B cell (primary cell): ENCODE measurements at regions not wholly inside any gene's neighbourhood (a gene's known extent, or its start where the extent isn't known, plus 50 kb on each side); places are given as distances from the start of the nearest gene placed in this dataset.

ENCODE experiments used
- ATAC-seq: fragments of 200-7000 bp; cut with Tn5 transposase; one replicate; pipeline ENCODE4 v1.10.0; 2021; ENCODE audit warnings: low read depth, mild to moderate bottlenecking, moderate number of reproducible peaks, moderate library complexity
- CTCF ChIA-PET: fragments of 350-600 bp; sonication (Branson Sonifier 250); formaldehyde crosslinking; loops from one replicate; lab custom pipeline; 2021; ENCODE audit warnings: antibody characterized with exemption, inconsistent platforms; lab: Charles Lee
- POLR2A ChIA-PET: fragments of 350-600 bp; sonication (Branson Sonifier 250); formaldehyde crosslinking; loops from one replicate; lab custom pipeline; 2021; ENCODE audit warnings: antibody characterized with exemption; lab: Charles Lee
- DNase-seq: peaks from one replicate; pipeline ENCODE4 v3.0.0; 2013
- H2AFZ ChIP-seq: 2 replicates; pipeline ENCODE4 v1.6.1; 2012; ENCODE audit warnings: mild to moderate bottlenecking, low read depth, low read length; ENCODE audit not compliant: insufficient read depth, poor library complexity, severe bottlenecking
- H3K27ac ChIP-seq, 2 donors: 1 replicate in 1 of 2; 2 replicates in 1 of 2; pipeline ENCODE4 v1.5.1; 2012 to 2013; ENCODE audit warnings: low read length in 2 of 2, mild to moderate bottlenecking in 2 of 2, moderate library complexity in 1 of 2
- H3K27me3 ChIP-seq, 4 experiments: fragments of 200-600 bp in 1 of 4; sonication (generic) in 1 of 4; replicated peaks in 1 of 4; 1 replicate in 2 of 4; 2 replicates in 2 of 4; pipeline versions ENCODE4 v1.6.1 to v1.7.0; 2013 to 2016; ENCODE audit warnings: low read length in 3 of 4, mild to moderate bottlenecking in 2 of 4, mixed read lengths in 1 of 4, moderate library complexity in 1 of 4; ENCODE audit not compliant: insufficient read depth in 4 of 4, control insufficient read depth in 3 of 4; ENCODE audit errors: control extremely low read depth in 1 of 4
- H3K36me3 ChIP-seq, 2 experiments: replicated peaks in 1 of 2; 1 replicate in 1 of 2; 2 replicates in 1 of 2; pipeline versions ENCODE4 v1.6.1 to v1.7.1; 2013; ENCODE audit warnings: low read length in 1 of 2; ENCODE audit not compliant: insufficient read depth in 2 of 2, control insufficient read depth in 1 of 2; ENCODE audit errors: control extremely low read depth in 1 of 2, extremely low read depth in 1 of 2
- H3K4me1 ChIP-seq, 2 donors: fragments of 200-600 bp in 1 of 2; sonication (generic) in 1 of 2; 1 replicate in 1 of 2; 2 replicates in 1 of 2; pipeline versions ENCODE4 v1.5.1 to v1.6.1; 2013 to 2017; ENCODE audit warnings: low read length in 2 of 2; ENCODE audit not compliant: control insufficient read depth in 2 of 2, insufficient read depth in 2 of 2
- H3K4me2 ChIP-seq: replicated peaks from 2 replicates; pipeline ENCODE3; 2012; ENCODE audit warnings: mild to moderate bottlenecking, low read depth, low read length; ENCODE audit not compliant: poor library complexity, severe bottlenecking
- H3K4me3 ChIP-seq, 5 experiments: fragments of 200-600 bp in 1 of 5; sonication (generic) in 1 of 5; 1 replicate in 3 of 5; 2 replicates in 2 of 5; pipeline versions ENCODE4 v1.5.1 to v1.7.0; 2011 to 2016; ENCODE audit warnings: low read length in 4 of 5, mild to moderate bottlenecking in 4 of 5, low read depth in 2 of 5, control low read depth in 1 of 5, moderate library complexity in 1 of 5; ENCODE audit not compliant: insufficient read depth in 1 of 5; ENCODE audit errors: control extremely low read depth in 1 of 5, extremely low read depth in 1 of 5
- H3K79me2 ChIP-seq: fragments of 200-600 bp; sonication (generic); one replicate; pipeline ENCODE4 v1.6.0; 2016; ENCODE audit warnings: low read length; ENCODE audit not compliant: control insufficient read depth, insufficient read depth
- H3K9ac ChIP-seq: fragments of 200-600 bp; sonication (generic); 2 replicates; pipeline ENCODE4 v1.6.1; 2017; ENCODE audit warnings: mild to moderate bottlenecking, low read length, moderate library complexity
- H3K9me3 ChIP-seq, 3 donors: one replicate each; pipeline versions ENCODE4 v1.6.1 to v1.7.1; 2013; ENCODE audit warnings: low read length in 2 of 3; ENCODE audit not compliant: control insufficient read depth in 2 of 3, insufficient read depth in 1 of 3; ENCODE audit errors: control extremely low read depth in 1 of 3
- H4K20me1 ChIP-seq: 2 replicates; pipeline ENCODE4 v1.6.0; 2012; ENCODE audit warnings: mild to moderate bottlenecking, low read length; ENCODE audit not compliant: insufficient read depth, control insufficient read depth, poor library complexity, severe bottlenecking
- H3K27ac Mint-ChIP-seq: one replicate; pipeline ENCODE4 v1.8.0; 2021; ENCODE audit warnings: mixed read lengths
- H3K27me3 Mint-ChIP-seq: one replicate; pipeline ENCODE4 v1.8.0; 2021; ENCODE audit warnings: mixed read lengths
- H3K4me1 Mint-ChIP-seq: one replicate; pipeline ENCODE4 v1.8.0; 2021; ENCODE audit warnings: mixed read lengths
- H3K4me3 Mint-ChIP-seq: one replicate; pipeline ENCODE4 v1.8.0; 2021; ENCODE audit warnings: mixed read lengths
- H3K9me3 Mint-ChIP-seq: one replicate; pipeline ENCODE4 v1.8.0; 2022; ENCODE audit warnings: mixed read lengths; ENCODE audit not compliant: insufficient read depth
- CTCF ChIP-seq: fragments of 200-600 bp; IDR thresholded peaks from one replicate; pipeline ENCODE4 v1.8.0; 2022; ENCODE audit warnings: antibody characterized with exemption, mild to moderate bottlenecking
- EZH2 ChIP-seq: IDR thresholded peaks from 2 replicates; pipeline ENCODE4 v1.6.1; 2012; ENCODE audit warnings: borderline replicate concordance, low read depth, mild to moderate bottlenecking, moderate library complexity, low read length; ENCODE audit not compliant: insufficient read depth, poor library complexity, severe bottlenecking
- WGBS: methylation state at CpG from one replicate; pipeline ENCODE4 v1.1.5; 2013; ENCODE audit warnings: missing lambda C conversion rate; ENCODE audit not compliant: insufficient coverage; 5-methylcytosine and 5-hydroxymethylcytosine counted together
- intact Hi-C: fragments of 100-400 bp; cut with micrococcal nuclease; formaldehyde crosslinking; loops from one replicate; pipeline ENCODE4 v1.10.0; 2022

DNA sequence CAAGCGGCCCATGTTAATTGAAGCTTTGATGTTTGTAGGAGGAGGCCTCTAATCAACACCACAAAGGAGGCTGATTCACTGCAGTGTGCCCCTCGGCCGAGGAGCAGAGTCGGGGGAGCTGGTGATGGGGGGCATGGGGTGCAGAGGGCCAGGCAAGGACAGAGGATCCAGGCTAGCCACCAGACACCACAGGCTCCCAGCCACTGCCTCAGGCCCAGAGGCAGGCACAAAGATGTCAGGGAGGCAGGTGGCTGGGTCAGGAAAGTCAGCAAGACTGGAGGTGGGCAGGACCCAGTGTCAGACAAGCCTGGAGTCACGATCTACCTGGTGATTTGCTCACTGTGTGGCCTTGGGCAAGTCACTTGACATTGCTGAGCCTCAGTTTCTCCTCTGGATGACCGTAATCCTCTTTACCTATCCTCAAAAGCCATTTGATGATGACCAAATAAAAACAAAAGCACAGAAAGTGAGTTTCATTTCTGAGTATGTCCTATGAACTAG is 121.0 kb downstream of the BUD13 start:
- H3K27ac Mint-ChIP-seq = no peak overlapping the region
- no peak overlapping the region for H3K9ac ChIP-seq
- POLR2A ChIA-PET = no interaction called here
- H3K4me3 ChIP-seq = no peak overlapping the region
- peaks cover 0 to 13% (median 0%) of the 10 kb centered on the region in 4 experiments for H3K27me3 ChIP-seq
- DNase-seq = no peak
- no peak overlapping the region for H3K27ac ChIP-seq
- CTCF ChIA-PET = no interaction called here
- no peak overlapping the region for H3K4me2 ChIP-seq
- no peaks in the 10 kb centered on the region for H3K4me1 ChIP-seq
- H3K9me3 ChIP-seq = peaks cover 0 to 15% (median 3%) of the 10 kb centered on the region in 3 donors
- peaks cover 15% of the 10 kb centered on the region for H3K27me3 Mint-ChIP-seq
- 30% methylated on average over 4 of the region's 6 CpGs for WGBS
- no peak for ATAC-seq
- intact Hi-C loops = no loop called here
- TF ChIP-seq CTCF = no peak
- no peak for TF ChIP-seq EZH2
- H3K4me3 Mint-ChIP-seq = no peak overlapping the region
- H2AFZ ChIP-seq = no peak overlapping the region
- no peaks in the 10 kb centered on the region for H3K79me2 ChIP-seq
- H3K4me1 Mint-ChIP-seq = no peaks in the 10 kb centered on the region
- H3K36me3 ChIP-seq = no peaks in the 10 kb centered on the region
- peaks cover 6% of the 10 kb centered on the region for H3K9me3 Mint-ChIP-seq
- no peaks in the 10 kb centered on the region for H4K20me1 ChIP-seq

DNA sequence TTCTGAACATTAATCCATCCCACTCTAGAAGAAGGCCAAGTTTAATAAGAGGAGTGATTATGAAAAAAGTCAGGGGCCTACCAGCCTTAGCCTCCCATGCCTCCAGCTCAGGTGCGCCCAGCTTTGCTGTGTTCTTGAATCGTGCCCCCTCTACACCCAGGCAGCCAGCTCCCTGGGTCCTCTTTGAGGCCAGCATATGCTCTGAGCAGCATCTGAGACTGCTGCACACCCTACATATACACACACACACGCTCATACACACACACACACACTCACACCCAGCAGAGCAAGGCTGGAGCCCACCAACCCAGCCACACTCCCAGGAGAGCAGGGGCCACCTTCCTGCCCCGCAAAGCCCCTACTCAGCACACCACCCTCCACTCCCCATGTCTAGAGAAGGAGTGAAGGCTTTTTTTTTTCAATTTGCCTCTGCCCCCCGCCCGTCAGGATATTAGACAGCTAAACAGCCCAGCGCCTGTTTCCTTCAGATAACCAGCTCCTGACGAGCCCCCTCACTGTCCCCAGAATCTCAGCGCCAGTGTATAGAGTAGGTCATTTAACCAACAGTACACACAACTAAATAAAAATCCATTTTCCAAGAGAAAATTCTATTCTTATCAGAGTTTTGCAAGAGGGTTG is 121.6 kb downstream of the BUD13 start:
- Mint-ChIP-seq H3K27me3 (peaks cover 13% of the 10 kb centered on the region), H3K4me1 (no peaks in the 10 kb centered on the region), H3K9me3 (peaks cover 6% of the 10 kb centered on the region), H3K4me3 (no peak overlapping the region), H3K27ac (no peak overlapping the region)
- Histone ChIP-seq H3K27ac (no peak overlapping the region), H3K36me3 (no peaks in the 10 kb centered on the region), H3K4me2 (no peak overlapping the region), H4K20me1 (no peaks in the 10 kb centered on the region), H3K9me3 (peaks cover 0 to 16% (median 3%) of the 10 kb centered on the region in 3 donors), H3K4me1 (no peaks in the 10 kb centered on the region), H3K9ac (no peak overlapping the region), H3K27me3 (peaks cover 0 to 14% (median 0%) of the 10 kb centered on the region in 4 experiments), H2AFZ (no peak overlapping the region), H3K4me3 (no peak overlapping the region), H3K79me2 (no peaks in the 10 kb centered on the region)
- ChIA-PET CTCF (no interaction called here), POLR2A (no interaction called here)
- ATAC-seq (no peak), DNase-seq (no peak)
- WGBS = 51% methylated on average over 6 of the region's 9 CpGs
- intact Hi-C loops = no loop called here
- TF ChIP-seq CTCF = no peak
- no peak for TF ChIP-seq EZH2
